Neuronal stem cell (in vitro differentiated cells): ENCODE measurements at regions not wholly inside any gene's neighbourhood (a gene's known extent, or its start where the extent isn't known, plus 50 kb on each side); places are given as distances from the start of the nearest gene placed in this dataset.
A peak's percentile ranks its signal among the peaks of the same experiment; 100 is the strongest.

Experiments used
- DNase-seq: peaks from one replicate; pipeline ENCODE4 v3.0.0-alpha.2; 2013; ENCODE audit warnings: low spot score
- H2AFZ ChIP-seq: one replicate; pipeline ENCODE4 v1.6.1; 2013; ENCODE audit warnings: mild to moderate bottlenecking, low read length, inconsistent platforms
- H2AK5ac ChIP-seq: 2 replicates; pipeline ENCODE4 v1.6.1; 2013; ENCODE audit warnings: low read depth, mild to moderate bottlenecking, inconsistent platforms, low read length, moderate library complexity, mixed read lengths
- H2BK120ac ChIP-seq: 2 replicates; pipeline ENCODE4 v1.6.1; 2013; ENCODE audit warnings: low read depth, mild to moderate bottlenecking, inconsistent platforms, low read length, moderate library complexity, mixed read lengths
- H2BK12ac ChIP-seq: one replicate; pipeline ENCODE4 v1.6.1; 2013; ENCODE audit warnings: low read length, inconsistent platforms
- H2BK15ac ChIP-seq: 2 replicates; pipeline ENCODE4 v1.6.1; 2013; ENCODE audit warnings: mild to moderate bottlenecking, low read length, inconsistent platforms, mixed read lengths
- H2BK5ac ChIP-seq: one replicate; pipeline ENCODE4 v1.6.1; 2013; ENCODE audit warnings: inconsistent platforms, mild to moderate bottlenecking, low read length, moderate library complexity
- H3K14ac ChIP-seq: one replicate; pipeline ENCODE4 v1.6.1; 2013; ENCODE audit warnings: low read length, inconsistent platforms
- H3K18ac ChIP-seq: 2 replicates; pipeline ENCODE4 v1.6.1; 2013; ENCODE audit warnings: low read length, inconsistent platforms
- H3K23ac ChIP-seq: 2 replicates; pipeline ENCODE4 v1.6.1; 2013; ENCODE audit warnings: low read depth, mild to moderate bottlenecking, mixed read lengths, low read length, inconsistent platforms; ENCODE audit not compliant: poor library complexity
- H3K27ac ChIP-seq: replicated peaks from 3 replicates; pipeline ENCODE4 v1.5.1; 2013; ENCODE audit warnings: low read length, inconsistent platforms
- H3K27me3 ChIP-seq, 3 experiments: 2 replicates each; pipeline ENCODE4 v1.6.1; 2013; ENCODE audit warnings: low read length in 3 of 3, mild to moderate bottlenecking in 2 of 3, inconsistent platforms in 1 of 3, low read depth in 1 of 3, mixed read lengths in 1 of 3, moderate library complexity in 1 of 3; ENCODE audit not compliant: control insufficient read depth in 3 of 3, insufficient read depth in 3 of 3
- H3K36me3 ChIP-seq, 2 donors: replicated peaks in 1 of 2; 2 replicates each; pipeline ENCODE4 v1.6.1; 2013; ENCODE audit warnings: low read length in 2 of 2; ENCODE audit not compliant: control insufficient read depth in 2 of 2, insufficient read depth in 2 of 2
- H3K4ac ChIP-seq: 2 replicates; pipeline ENCODE4 v1.6.1; 2013; ENCODE audit warnings: inconsistent platforms, mild to moderate bottlenecking, low read length, moderate library complexity
- H3K4me1 ChIP-seq, 2 donors: 1 replicate in 1 of 2; 2 replicates in 1 of 2; pipeline ENCODE4 v1.6.1; 2013; ENCODE audit warnings: low read length in 2 of 2, low read depth in 1 of 2; ENCODE audit not compliant: control insufficient read depth in 2 of 2, insufficient read depth in 1 of 2
- H3K4me2 ChIP-seq: one replicate; pipeline ENCODE4 v1.6.1; 2013; ENCODE audit warnings: mild to moderate bottlenecking, low read length, inconsistent platforms; ENCODE audit not compliant: insufficient read depth, poor library complexity, severe bottlenecking
- H3K4me3 ChIP-seq, 2 donors: 2 replicates each; pipeline ENCODE4 v1.5.1; 2013; ENCODE audit warnings: low read length in 2 of 2, mild to moderate bottlenecking in 2 of 2, inconsistent platforms in 1 of 2, moderate library complexity in 1 of 2
- H3K79me1 ChIP-seq: one replicate; pipeline ENCODE4 v1.6.1; 2013; ENCODE audit warnings: low read depth, mild to moderate bottlenecking, inconsistent platforms, low read length, moderate library complexity
- H3K9ac ChIP-seq: one replicate; pipeline ENCODE4 v1.6.1; 2013; ENCODE audit warnings: mild to moderate bottlenecking, low read depth, low read length, inconsistent platforms; ENCODE audit not compliant: poor library complexity
- H3K9me3 ChIP-seq, 2 donors: replicated peaks in 1 of 2; 2 replicates each; pipeline versions ENCODE3 to v1.6.1; 2013; ENCODE audit warnings: low read length in 2 of 2, mild to moderate bottlenecking in 2 of 2, inconsistent platforms in 1 of 2, low read depth in 1 of 2, mixed read lengths in 1 of 2, moderate library complexity in 1 of 2; ENCODE audit not compliant: control insufficient read depth in 2 of 2, insufficient read depth in 1 of 2
- H4K8ac ChIP-seq: one replicate; pipeline ENCODE4 v1.6.1; 2013; ENCODE audit warnings: low read depth, mild to moderate bottlenecking, inconsistent platforms, low read length, moderate library complexity
- H4K91ac ChIP-seq: one replicate; pipeline ENCODE4 v1.6.1; 2013; ENCODE audit warnings: low read length, low read depth, mild to moderate bottlenecking, inconsistent platforms; ENCODE audit not compliant: poor library complexity
- WGBS, 2 donors: extraction: QIAGEN DNeasy Blood & Tissue Kit; methylation state at CpG; one replicate each; pipeline ENCODE4 v1.1.7; 2013; ENCODE audit warnings: missing lambda C conversion rate in 2 of 2, mixed read lengths in 1 of 2; ENCODE audit not compliant: insufficient read length in 2 of 2, insufficient replicate concordance in 1 of 2; ENCODE audit errors: extremely low coverage in 2 of 2; 5-methylcytosine and 5-hydroxymethylcytosine counted together

- H3K27me3 ChIP-seq: no peaks in the 10 kb centered on the region
- no peak overlapping the region for H4K91ac ChIP-seq
- no peaks in the 10 kb centered on the region for H3K9me3 ChIP-seq
- H4K8ac ChIP-seq: no peak overlapping the region
- H2AK5ac ChIP-seq: no peak overlapping the region
- no peak overlapping the region for H2BK15ac ChIP-seq
- H3K18ac ChIP-seq: no peak overlapping the region
- no peak overlapping the region for H3K27ac ChIP-seq
- WGBS, 2 donors: no CpG with 5 or more reads among the region's 3 CpGs
- no peak overlapping the region for H3K23ac ChIP-seq
- no peak overlapping the region for H2BK120ac ChIP-seq
- H3K14ac ChIP-seq: no peak overlapping the region
- H3K4me2 ChIP-seq: no peak overlapping the region
- H3K4ac ChIP-seq: no peak overlapping the region
- no peak overlapping the region for H2AFZ ChIP-seq
- H2BK5ac ChIP-seq: no peak overlapping the region
- no peaks in the 10 kb centered on the region for H3K79me1 ChIP-seq
- no peak for DNase-seq
- no peak overlapping the region for H2BK12ac ChIP-seq
- H3K4me1 ChIP-seq: no peaks in the 10 kb centered on the region
- H3K4me3 ChIP-seq: no peak overlapping the region
- no peak overlapping the region for H3K9ac ChIP-seq
- no peaks in the 10 kb centered on the region for H3K36me3 ChIP-seq
Observed at GRCh38 chr21:23874271-23874670, 1733.0 kb downstream of the MRPL39 start.

DNA sequence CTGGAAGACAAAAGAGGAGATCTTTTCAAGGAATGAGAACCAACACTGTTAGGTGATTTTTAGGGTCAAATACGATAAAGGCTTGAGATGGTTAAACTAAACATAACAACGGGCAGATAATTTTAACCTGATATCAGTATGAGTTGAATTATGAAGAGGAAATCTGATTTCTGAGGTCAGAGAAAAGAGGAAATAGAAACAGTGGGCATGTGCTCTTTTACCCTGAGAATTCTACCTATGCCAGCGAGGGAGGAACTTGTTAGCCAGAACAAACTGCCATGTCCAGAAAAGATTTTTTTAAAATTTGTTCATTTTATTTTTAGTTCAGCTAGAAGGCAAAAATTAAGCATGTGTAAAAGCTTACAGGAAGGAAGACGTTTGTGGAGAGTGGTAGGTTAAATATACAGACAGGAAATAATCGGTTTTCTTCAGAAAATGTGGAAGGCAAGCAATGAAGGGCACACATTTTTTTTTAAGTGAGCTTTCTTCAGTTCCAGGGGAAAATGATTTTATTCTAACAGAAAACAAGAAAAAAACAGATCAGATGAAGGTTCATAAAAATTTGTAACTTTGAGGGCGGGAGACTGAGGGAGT, 1745.3 kb downstream of the MRPL39 start:
- no peak overlapping the region for H2AK5ac ChIP-seq

GRCh38 chr21:23858878-23859277, 1748.4 kb downstream of the MRPL39 start:
- H2BK15ac ChIP-seq: no peak overlapping the region
- no peak overlapping the region for H2BK12ac ChIP-seq
- H3K4me2 ChIP-seq: no peak overlapping the region
- H2AFZ ChIP-seq: peak overlapping the region; percentile 34
- WGBS, 2 donors: no CpG with 5 or more reads among the region's 2 CpGs
- H3K4me1 ChIP-seq: no peaks in the 10 kb centered on the region
- no peak overlapping the region for H3K27ac ChIP-seq
- no peak overlapping the region for H2BK120ac ChIP-seq
- H3K23ac ChIP-seq: no peak overlapping the region
- H2BK5ac ChIP-seq: no peak overlapping the region
- H3K18ac ChIP-seq: no peak overlapping the region
- no peak overlapping the region for H4K91ac ChIP-seq
- no peak overlapping the region for H3K9ac ChIP-seq
- no peak overlapping the region for H3K4ac ChIP-seq
- H4K8ac ChIP-seq: no peak overlapping the region
- H3K27me3 ChIP-seq: no peaks in the 10 kb centered on the region
- H3K4me3 ChIP-seq: no peak overlapping the region
- no peak overlapping the region for H3K14ac ChIP-seq
- no peaks in the 10 kb centered on the region for H3K79me1 ChIP-seq
- H2AK5ac ChIP-seq: no peak overlapping the region
- no peak for DNase-seq
- H3K36me3 ChIP-seq: no peaks in the 10 kb centered on the region
- no peaks in the 10 kb centered on the region for H3K9me3 ChIP-seq

More for the DNA sequence above, 1745.3 kb downstream of the MRPL39 start:
- H2BK15ac ChIP-seq: no peak overlapping the region
- H2BK120ac ChIP-seq: no peak overlapping the region
- H3K9me3 ChIP-seq: no peaks in the 10 kb centered on the region
- H3K4me1 ChIP-seq: no peaks in the 10 kb centered on the region
- no peak overlapping the region for H4K8ac ChIP-seq
- H2BK5ac ChIP-seq: no peak overlapping the region
- no peak overlapping the region for H2BK12ac ChIP-seq
- H3K27me3 ChIP-seq: no peaks in the 10 kb centered on the region
- no peak overlapping the region for H4K91ac ChIP-seq
- no CpG with 5 or more reads among the region's 6 CpGs for WGBS, 2 donors
- H3K4ac ChIP-seq: no peak overlapping the region
- H3K14ac ChIP-seq: no peak overlapping the region
- no peak overlapping the region for H3K4me3 ChIP-seq
- H3K36me3 ChIP-seq: no peaks in the 10 kb centered on the region
- H3K9ac ChIP-seq: no peak overlapping the region
- no peak for DNase-seq
- no peak overlapping the region for H3K23ac ChIP-seq
- no peak overlapping the region for H3K27ac ChIP-seq
- H2AFZ ChIP-seq: no peak overlapping the region
- H3K79me1 ChIP-seq: no peaks in the 10 kb centered on the region
- no peak overlapping the region for H3K4me2 ChIP-seq
- H3K18ac ChIP-seq: no peak overlapping the region

DNA sequence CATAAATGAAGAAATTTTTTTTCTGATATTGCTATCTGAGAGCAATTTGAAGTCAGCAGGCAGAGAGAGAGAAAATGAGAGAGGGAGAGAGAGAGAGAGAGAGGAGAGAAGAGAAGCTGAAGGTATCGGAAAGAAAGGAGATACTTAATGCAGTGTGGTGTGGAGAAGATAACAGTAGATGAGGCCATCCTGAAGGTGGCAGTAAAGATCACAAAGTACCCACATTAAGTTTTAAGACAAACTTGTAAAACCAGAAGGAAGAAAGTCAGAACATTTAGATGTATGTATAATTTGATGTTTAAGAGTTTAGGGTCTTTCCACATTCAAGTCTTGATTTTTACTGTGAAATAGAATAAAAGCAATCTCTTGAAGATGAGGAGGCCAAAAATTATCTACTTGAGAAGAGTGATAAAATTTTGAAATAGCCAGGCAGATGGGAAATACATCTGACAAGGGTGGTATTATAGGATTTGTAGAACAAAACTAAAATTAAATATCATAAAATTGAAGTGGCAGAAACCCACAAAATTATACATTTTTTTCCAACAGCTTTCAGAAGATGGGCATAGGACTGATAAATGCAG, 1753.4 kb downstream of the MRPL39 start:
- no peaks in the 10 kb centered on the region for H3K79me1 ChIP-seq
- H3K9ac ChIP-seq: no peak overlapping the region
- WGBS, 2 donors: no CpG with 5 or more reads among the region's 1 CpG
- no peak overlapping the region for H2AK5ac ChIP-seq
- H2AFZ ChIP-seq: no peak overlapping the region
- H2BK120ac ChIP-seq: no peak overlapping the region
- H4K8ac ChIP-seq: no peak overlapping the region
- no peak overlapping the region for H3K27ac ChIP-seq
- no peak overlapping the region for H3K18ac ChIP-seq
- DNase-seq: peak; percentile 6
- H3K27me3 ChIP-seq: no peaks in the 10 kb centered on the region
- H2BK5ac ChIP-seq: no peak overlapping the region
- no peak overlapping the region for H3K4me3 ChIP-seq
- H3K9me3 ChIP-seq: no peaks in the 10 kb centered on the region
- H3K23ac ChIP-seq: no peak overlapping the region
- H3K14ac ChIP-seq: no peak overlapping the region
- no peaks in the 10 kb centered on the region for H3K36me3 ChIP-seq
- no peak overlapping the region for H2BK15ac ChIP-seq
- H3K4me2 ChIP-seq: no peak overlapping the region
- H3K4me1 ChIP-seq: no peaks in the 10 kb centered on the region
- no peak overlapping the region for H3K4ac ChIP-seq
- H4K91ac ChIP-seq: no peak overlapping the region
- H2BK12ac ChIP-seq: no peak overlapping the region
